ENCODE measurements at regions not wholly inside any gene's neighbourhood (a gene's known extent, or its start where the extent isn't known, plus 50 kb on each side); places are given as distances from the start of the nearest gene placed in this dataset.

GRCh38 chr11:93605642-93606041 lies 55.8 kb upstream of the CEP295 start (continued):
- TF ChIP-seq BCL3 (IDR thresholded peaks at IDR 0.05; ENCODE audit: borderline replicate concordance, insufficient read depth, low read depth, low read length, poor library complexity, severe bottlenecking) (no peak), FOS (IDR thresholded peaks at IDR 0.05; ENCODE audit: borderline replicate concordance, extremely low read depth, insufficient read length) (no peak), CEBPZ (IDR thresholded peaks at IDR 0.05; ENCODE audit: low read depth, low read length) (no peak), PML (IDR thresholded peaks at IDR 0.05; ENCODE audit: low read length) (no peak), ESRRA (IDR thresholded peaks at IDR 0.05; ENCODE audit: low read length) (no peak)

GRCh38 chr11:93604008-93604660 lies 57.3 kb upstream of the CEP295 start:
- H3K9me3 ChIP-seq (replicated peaks; ENCODE audit: control insufficient read depth, insufficient read depth, low read length), result no peaks in the 10 kb centered on the region
- BruUV-seq (replicated peaks), result no TSS peak
- no peak overlapping the region for H3K27ac ChIP-seq (ENCODE audit: control insufficient read depth, insufficient read depth)
- H2AFZ ChIP-seq (ENCODE audit: control insufficient read depth, low read depth, low read length), result no peak overlapping the region
- H3K79me2 ChIP-seq (ENCODE audit: control insufficient read depth, insufficient read depth, low read length), result no peaks in the 10 kb centered on the region
- in situ Hi-C loops (cut with MboI) (no loop called here), intact Hi-C loops (cut with micrococcal nuclease; ENCODE audit: unreplicated experiment) (no loop called here)
- no peak overlapping the region for H3K9ac ChIP-seq (ENCODE audit: control insufficient read depth, insufficient read depth, low read length)
- ChIA-PET CTCF (no interaction called here), POLR2A (no interaction called here), SMC1A (ENCODE audit: uncharacterized antibody, unreplicated experiment) (no interaction called here), RAD21 (ENCODE audit: unreplicated experiment) (no interaction called here)
- 19% methylated on average over 4 of the region's 4 CpGs for WGBS (ENCODE audit: insufficient coverage, insufficient replicate concordance, low lambda C conversion rate, missing lambda C conversion rate)
- DNase-seq (ENCODE audit: low read depth, low spot score) (no peak), ATAC-seq (no peak), FAIRE-seq (no peak)
- no peaks in the 10 kb centered on the region for H3K4me1 ChIP-seq (ENCODE audit: control insufficient read depth, insufficient read depth, low read length)
- no peaks in the 10 kb centered on the region for H4K20me1 ChIP-seq (ENCODE audit: control insufficient read depth, insufficient read depth)
- H3K4me2 ChIP-seq (ENCODE audit: control insufficient read depth, insufficient read depth), result no peak overlapping the region
- no peak overlapping the region for H3K4me3 ChIP-seq
- no peaks in the 10 kb centered on the region for H3K27me3 ChIP-seq (replicated peaks in 1 of 2; ENCODE audit: control insufficient read depth in 2 of 2, insufficient read depth in 2 of 2, low read length in 1 of 2)
- H3K36me3 ChIP-seq (ENCODE audit: control insufficient read depth in 2 of 2, insufficient read depth in 2 of 2, low read length in 1 of 2), result no peaks in the 10 kb centered on the region
- TF ChIP-seq ZNF274 (IDR thresholded peaks at IDR 0.05; ENCODE audit: insufficient read depth, insufficient read length) (no peak), PRDM15 (CRISPR knock-in tag; IDR thresholded peaks at IDR 0.05) (no peak), CEBPZ (IDR thresholded peaks at IDR 0.05; ENCODE audit: low read depth, low read length) (no peak)

Measured in GM12878 (cell line).